HUES6 (cell line): ENCODE measurements at regions not wholly inside any gene's neighbourhood (a gene's known extent, or its start where the extent isn't known, plus 50 kb on each side); places are given as distances from the start of the nearest gene placed in this dataset.
"Not testable (repeated sequence)": the region's sequence is repeated elsewhere in the genome, so short reads cannot be mapped to it uniquely, and the experiment has no call there.

Experiments used
- H3K27ac ChIP-seq: 2 replicates; pipeline ENCODE4 v1.7.0; 2013; ENCODE audit warnings: low read depth, mild to moderate bottlenecking, low read length, inconsistent platforms
- H3K27me3 ChIP-seq: 2 replicates; pipeline ENCODE4 v1.6.1; 2013; ENCODE audit warnings: low read length; ENCODE audit not compliant: control insufficient read depth, insufficient read depth
- H3K36me3 ChIP-seq: 2 replicates; pipeline ENCODE4 v1.6.1; 2013; ENCODE audit warnings: low read length; ENCODE audit not compliant: control insufficient read depth, insufficient read depth
- H3K4me1 ChIP-seq: 2 replicates; pipeline ENCODE4 v1.6.1; 2013; ENCODE audit warnings: low read length; ENCODE audit not compliant: control insufficient read depth, insufficient read depth
- H3K4me3 ChIP-seq: 2 replicates; pipeline ENCODE4 v1.5.1; 2013; ENCODE audit warnings: low read depth, low read length
- H3K9ac ChIP-seq: one replicate; pipeline ENCODE4 v1.6.1; 2013; ENCODE audit warnings: mild to moderate bottlenecking, low read length
- H3K9me3 ChIP-seq: 2 replicates; pipeline ENCODE4 v1.6.1; 2013; ENCODE audit warnings: low read depth, low read length; ENCODE audit not compliant: control insufficient read depth, insufficient read depth

- Histone ChIP-seq H3K27ac (no peak overlapping the region), H3K9me3 (no peaks in the 10 kb centered on the region), H3K27me3 (no peaks in the 10 kb centered on the region), H3K4me1 (no peaks in the 10 kb centered on the region; the same call in 1 of the 2 replicates), H3K9ac (no peak overlapping the region), H3K36me3 (no peaks in the 10 kb centered on the region), H3K4me3 (no peak overlapping the region)
Measured at GRCh38 chr5:27462936-27463335, 424.6 kb upstream of the CDH9 start.

- Histone ChIP-seq H3K9me3 (no peaks in the 10 kb centered on the region), H3K27ac (no peak overlapping the region), H3K27me3 (no peaks in the 10 kb centered on the region), H3K4me3 (no peak overlapping the region), H3K4me1 (no peaks in the 10 kb centered on the region; the same call in 1 of the 2 replicates), H3K9ac (no peak overlapping the region), H3K36me3 (no peaks in the 10 kb centered on the region)
Measured at GRCh38 chr5:27458287-27458686, 419.9 kb upstream of the CDH9 start.

- no peaks in the 10 kb centered on the region for H3K9me3 ChIP-seq
- H3K9ac ChIP-seq = no peak overlapping the region
- no peaks in the 10 kb centered on the region for H3K36me3 ChIP-seq
- H3K4me3 ChIP-seq = no peak overlapping the region
- no peaks in the 10 kb centered on the region for H3K4me1 ChIP-seq
- H3K27me3 ChIP-seq = no peaks in the 10 kb centered on the region
- H3K27ac ChIP-seq = no peak overlapping the region
Measured at GRCh38 chr5:27451377-27451776, 413.0 kb upstream of the CDH9 start.

GRCh38 chr5:27450607-27451006 lies 412.2 kb upstream of the CDH9 start:
- H3K27me3 ChIP-seq = no peaks in the 10 kb centered on the region
- H3K36me3 ChIP-seq = no peaks in the 10 kb centered on the region
- H3K9ac ChIP-seq = no peak overlapping the region
- no peak overlapping the region for H3K27ac ChIP-seq
- no peaks in the 10 kb centered on the region for H3K4me1 ChIP-seq
- no peak overlapping the region for H3K4me3 ChIP-seq
- H3K9me3 ChIP-seq = no peaks in the 10 kb centered on the region

GRCh38 chr5:27439383-27439782 lies 401.0 kb upstream of the CDH9 start:
- H3K36me3 ChIP-seq, H3K27me3 ChIP-seq, H3K4me1 ChIP-seq, H3K9ac ChIP-seq, H3K27ac ChIP-seq, H3K4me3 ChIP-seq, H3K9me3 ChIP-seq: not testable (repeated sequence)

- Histone ChIP-seq H3K36me3 (no peaks in the 10 kb centered on the region), H3K27ac (no peak overlapping the region), H3K4me1 (peaks cover 5% of the 10 kb centered on the region; the same call in 1 of the 2 replicates), H3K9ac (no peak overlapping the region), H3K9me3 (no peaks in the 10 kb centered on the region), H3K4me3 (no peak overlapping the region), H3K27me3 (no peaks in the 10 kb centered on the region)
Measured at GRCh38 chr5:27437594-27438200, 399.3 kb upstream of the CDH9 start.

GRCh38 chr5:27434335-27434734 lies 395.9 kb upstream of the CDH9 start:
- Histone ChIP-seq H3K4me1 (peaks cover 5% of the 10 kb centered on the region; the same call in 1 of the 2 replicates), H3K27me3 (no peaks in the 10 kb centered on the region), H3K9me3 (no peaks in the 10 kb centered on the region), H3K27ac (no peak overlapping the region), H3K36me3 (no peaks in the 10 kb centered on the region), H3K9ac (no peak overlapping the region), H3K4me3 (no peak overlapping the region)

GRCh38 chr5:27414099-27414498 lies 375.7 kb upstream of the CDH9 start:
- Histone ChIP-seq H3K4me3 (no peak overlapping the region), H3K27ac (no peak overlapping the region), H3K27me3 (no peaks in the 10 kb centered on the region), H3K36me3 (no peaks in the 10 kb centered on the region), H3K9me3 (no peaks in the 10 kb centered on the region), H3K4me1 (no peaks in the 10 kb centered on the region), H3K9ac (no peak overlapping the region)

- Histone ChIP-seq H3K4me1 (no peaks in the 10 kb centered on the region), H3K27me3 (no peaks in the 10 kb centered on the region), H3K36me3 (no peaks in the 10 kb centered on the region), H3K9me3 (no peaks in the 10 kb centered on the region), H3K27ac (no peak overlapping the region), H3K4me3 (no peak overlapping the region), H3K9ac (no peak overlapping the region)
Measured at GRCh38 chr5:27412384-27412783, 374.0 kb upstream of the CDH9 start.

GRCh38 chr5:27406020-27406419 lies 367.6 kb upstream of the CDH9 start:
- no peak overlapping the region for H3K9ac ChIP-seq
- H3K36me3 ChIP-seq = no peaks in the 10 kb centered on the region
- H3K4me3 ChIP-seq = no peak overlapping the region
- H3K9me3 ChIP-seq = no peaks in the 10 kb centered on the region
- H3K27me3 ChIP-seq = no peaks in the 10 kb centered on the region
- H3K27ac ChIP-seq = no peak overlapping the region
- no peaks in the 10 kb centered on the region for H3K4me1 ChIP-seq

GRCh38 chr5:27403243-27403882 lies 365.0 kb upstream of the CDH9 start:
- Histone ChIP-seq H3K27me3 (no peaks in the 10 kb centered on the region), H3K27ac (no peak overlapping the region), H3K9me3 (no peaks in the 10 kb centered on the region), H3K36me3 (no peaks in the 10 kb centered on the region), H3K4me3 (no peak overlapping the region), H3K4me1 (no peaks in the 10 kb centered on the region), H3K9ac (no peak overlapping the region)
